MM.1S (cell line): ENCODE measurements at regions not wholly inside any gene's neighbourhood (a gene's known extent, or its start where the extent isn't known, plus 50 kb on each side); places are given as distances from the start of the nearest gene placed in this dataset.

Experiments
- DNase-seq: peaks from one replicate; pipeline ENCODE4 v3.0.0-alpha.2; 2015
- H2AFZ ChIP-seq: fragments of 300-600 bp; sonication (generic); 2 replicates; pipeline ENCODE4 v1.6.0; 2016; ENCODE audit warnings: antibody characterized with exemption, low read length
- H3F3A ChIP-seq: fragments of 300-600 bp; sonication (generic); 2 replicates; pipeline ENCODE4 v1.6.1; 2016; ENCODE audit warnings: mild to moderate bottlenecking, antibody characterized with exemption, low read length, moderate library complexity, mixed read lengths; ENCODE audit not compliant: insufficient read depth
- H3K27ac ChIP-seq: fragments of 300-600 bp; sonication (generic); 2 replicates; pipeline ENCODE4 v1.5.1; 2016; ENCODE audit warnings: mild to moderate bottlenecking, low read length
- H3K27me3 ChIP-seq: fragments of 300-600 bp; sonication (generic); replicated peaks from 2 replicates; pipeline ENCODE4 v1.6.0; 2016; ENCODE audit warnings: low read length; ENCODE audit not compliant: insufficient read depth
- H3K36me3 ChIP-seq: fragments of 300-600 bp; sonication (generic); replicated peaks from 2 replicates; pipeline ENCODE4 v1.6.1; 2016; ENCODE audit warnings: mild to moderate bottlenecking, low read length, mixed read lengths; ENCODE audit not compliant: insufficient read depth
- H3K4me1 ChIP-seq: fragments of 300-600 bp; sonication (generic); 2 replicates; pipeline ENCODE4 v1.6.1; 2016; ENCODE audit warnings: low read length, mixed read lengths
- H3K4me2 ChIP-seq: fragments of 300-600 bp; sonication (generic); 2 replicates; pipeline ENCODE4 v1.6.0; 2016; ENCODE audit warnings: low read depth, low read length
- H3K4me3 ChIP-seq: fragments of 300-600 bp; sonication (generic); 2 replicates; pipeline ENCODE4 v1.5.1; 2016; ENCODE audit warnings: low read length, mixed read lengths
- H3K79me2 ChIP-seq: fragments of 300-600 bp; sonication (generic); 2 replicates; pipeline ENCODE4 v1.6.1; 2016; ENCODE audit warnings: mixed run types, low read length, mixed read lengths
- H3K9ac ChIP-seq: fragments of 300-600 bp; sonication (generic); 2 replicates; pipeline ENCODE4 v1.6.1; 2016; ENCODE audit warnings: low read length, mixed read lengths
- H3K9me2 ChIP-seq: fragments of 300-600 bp; sonication (generic); replicated peaks from 2 replicates; pipeline ENCODE4 v1.6.1; 2016; ENCODE audit warnings: mild to moderate bottlenecking, low read length, mixed read lengths; ENCODE audit not compliant: insufficient read depth
- H3K9me3 ChIP-seq: fragments of 300-600 bp; sonication (generic); replicated peaks from 2 replicates; pipeline ENCODE4 v1.6.1; 2016; ENCODE audit warnings: mild to moderate bottlenecking, low read length, mixed read lengths; ENCODE audit not compliant: insufficient read depth
- H4K20me1 ChIP-seq: fragments of 300-600 bp; sonication (generic); 2 replicates; pipeline ENCODE4 v1.6.1; 2016; ENCODE audit warnings: mild to moderate bottlenecking, low read length, moderate library complexity, mixed read lengths; ENCODE audit not compliant: insufficient read depth
- CTCF ChIP-seq: fragments of 300-600 bp; sonication (generic); IDR thresholded peaks from 2 replicates; pipeline ENCODE4 v1.5.1; 2016; ENCODE audit warnings: antibody characterized with exemption, low read length, mixed read lengths
- EZH2 ChIP-seq: fragments of 300-600 bp; sonication (generic); optimal IDR thresholded peaks from 2 replicates; pipeline ENCODE3; 2017; ENCODE audit warnings: low read depth, mild to moderate bottlenecking, antibody characterized with exemption, low read length, mixed read lengths
- EZH2phosphoT487 ChIP-seq: fragments of 300-600 bp; sonication (generic); IDR thresholded peaks from 2 replicates; pipeline ENCODE4 v1.6.1; 2018; ENCODE audit warnings: antibody characterized with exemption, low read length

- Histone ChIP-seq H3F3A (no peaks in the 10 kb centered on the region), H3K27ac (no peak overlapping the region), H3K9me2 (no peaks in the 10 kb centered on the region), H4K20me1 (no peaks in the 10 kb centered on the region), H3K4me2 (no peak overlapping the region), H2AFZ (no peak overlapping the region), H3K4me3 (no peak overlapping the region), H3K4me1 (no peaks in the 10 kb centered on the region), H3K9ac (no peak overlapping the region), H3K9me3 (no peaks in the 10 kb centered on the region), H3K36me3 (no peaks in the 10 kb centered on the region), H3K79me2 (no peaks in the 10 kb centered on the region), H3K27me3 (no peaks in the 10 kb centered on the region)
- no peak for DNase-seq
- TF ChIP-seq EZH2 (no peak), CTCF (no peak), EZH2phosphoT487 (no peak)
Observed at GRCh38 chr18:44562986-44563385, 117.7 kb upstream of the SETBP1 start.

- H3K9ac ChIP-seq: no peak overlapping the region
- TF ChIP-seq CTCF (no peak), EZH2phosphoT487 (no peak), EZH2 (no peak)
- H3K4me3 ChIP-seq: no peak overlapping the region
- no peaks in the 10 kb centered on the region for H3K9me2 ChIP-seq
- H3K4me2 ChIP-seq: no peak overlapping the region
- H4K20me1 ChIP-seq: no peaks in the 10 kb centered on the region
- DNase-seq: no peak
- no peaks in the 10 kb centered on the region for H3K4me1 ChIP-seq
- H3K27ac ChIP-seq: no peak overlapping the region
- H3K36me3 ChIP-seq: no peaks in the 10 kb centered on the region
- no peaks in the 10 kb centered on the region for H3K9me3 ChIP-seq
- no peaks in the 10 kb centered on the region for H3K27me3 ChIP-seq
- H3F3A ChIP-seq: no peaks in the 10 kb centered on the region
- no peaks in the 10 kb centered on the region for H3K79me2 ChIP-seq
- H2AFZ ChIP-seq: no peak overlapping the region
Observed at GRCh38 chr18:44564922-44565321, 115.8 kb upstream of the SETBP1 start.

- no peak for DNase-seq
- no peaks in the 10 kb centered on the region for H4K20me1 ChIP-seq
- no peaks in the 10 kb centered on the region for H3K9me3 ChIP-seq
- H3K4me1 ChIP-seq: no peaks in the 10 kb centered on the region
- H3K9ac ChIP-seq: no peak overlapping the region
- H3K27ac ChIP-seq: no peak overlapping the region
- H3F3A ChIP-seq: no peaks in the 10 kb centered on the region
- H3K79me2 ChIP-seq: no peaks in the 10 kb centered on the region
- H2AFZ ChIP-seq: no peak overlapping the region
- no peaks in the 10 kb centered on the region for H3K36me3 ChIP-seq
- H3K9me2 ChIP-seq: no peaks in the 10 kb centered on the region
- TF ChIP-seq EZH2: no peak
- no peak for TF ChIP-seq CTCF
- TF ChIP-seq EZH2phosphoT487: no peak
- no peak overlapping the region for H3K4me3 ChIP-seq
- no peak overlapping the region for H3K4me2 ChIP-seq
- H3K27me3 ChIP-seq: no peaks in the 10 kb centered on the region
Observed at GRCh38 chr18:44568342-44568741, 112.3 kb upstream of the SETBP1 start.
